CD4-positive, alpha-beta T cell (primary cell): ENCODE measurements at regions not wholly inside any gene's neighbourhood (a gene's known extent, or its start where the extent isn't known, plus 50 kb on each side); places are given as distances from the start of the nearest gene placed in this dataset.
"Not testable (repeated sequence)": the region's sequence is repeated elsewhere in the genome, so short reads cannot be mapped to it uniquely, and the experiment has no call there.

ENCODE experiments used
- ATAC-seq: fragments of 200-7000 bp; cut with Tn5 transposase; one replicate; pipeline ENCODE4 v1.10.0; 2022; ENCODE audit warnings: mild to moderate bottlenecking; ENCODE audit not compliant: poor library complexity
- CTCF ChIA-PET: fragments of 350-600 bp; sonication (Branson Sonifier 250); formaldehyde crosslinking; loops from one replicate; lab custom pipeline; 2021; ENCODE audit warnings: antibody characterized with exemption, inconsistent platforms; lab: Charles Lee
- POLR2A ChIA-PET: fragments of 350-600 bp; sonication (Branson Sonifier 250); formaldehyde crosslinking; loops from one replicate; lab custom pipeline; 2021; ENCODE audit warnings: antibody characterized with exemption, inconsistent platforms; lab: Charles Lee
- DNase-seq, 14 experiments: peaks; one replicate each; pipeline ENCODE4 v3.0.0-alpha.2; 2013 to 2020; ENCODE audit warnings: mixed read lengths in 2 of 14
- H3K27ac ChIP-seq, 2 donors: one replicate each; pipeline versions ENCODE4 v1.5.1 to v1.7.0; 2013; ENCODE audit warnings: low read length in 2 of 2, low read depth in 1 of 2, mild to moderate bottlenecking in 1 of 2
- H3K27me3 ChIP-seq, 2 experiments: 1 replicate in 1 of 2; 2 replicates in 1 of 2; pipeline versions ENCODE4 v1.6.1 to v1.7.0; 2013; ENCODE audit warnings: low read length in 2 of 2, control low read depth in 1 of 2, mild to moderate bottlenecking in 1 of 2, moderate library complexity in 1 of 2; ENCODE audit not compliant: insufficient read depth in 2 of 2, control insufficient read depth in 1 of 2
- H3K36me3 ChIP-seq: one replicate; pipeline ENCODE4 v1.6.1; 2013; ENCODE audit warnings: low read length, control low read depth; ENCODE audit not compliant: insufficient read depth
- H3K4me1 ChIP-seq: one replicate; pipeline ENCODE4 v1.6.1; 2013; ENCODE audit warnings: low read length, control low read depth; ENCODE audit not compliant: insufficient read depth
- H3K4me3 ChIP-seq: one replicate; pipeline ENCODE4 v1.5.1; 2013; ENCODE audit warnings: mild to moderate bottlenecking, low read length, moderate library complexity
- H3K9me3 ChIP-seq, 2 experiments: 1 replicate in 1 of 2; 2 replicates in 1 of 2; pipeline versions ENCODE4 v1.6.1 to v1.7.0; 2013; ENCODE audit warnings: low read length in 2 of 2, mild to moderate bottlenecking in 2 of 2, control low read depth in 1 of 2, moderate library complexity in 1 of 2; ENCODE audit not compliant: control insufficient read depth in 1 of 2, insufficient read depth in 1 of 2
- H3K27ac Mint-ChIP-seq: one replicate; pipeline ENCODE4 v1.8.0; 2020; ENCODE audit warnings: mixed read lengths
- H3K27me3 Mint-ChIP-seq: one replicate; pipeline ENCODE4 v1.8.0; 2021; ENCODE audit warnings: mixed read lengths
- H3K36me3 Mint-ChIP-seq: one replicate; pipeline ENCODE4 v1.8.0; 2021; ENCODE audit warnings: low read depth, mixed read lengths
- H3K4me1 Mint-ChIP-seq: one replicate; pipeline ENCODE4 v1.8.0; 2021; ENCODE audit warnings: low read depth, mixed read lengths
- H3K4me3 Mint-ChIP-seq: one replicate; pipeline ENCODE4 v1.8.0; 2020; ENCODE audit warnings: mild to moderate bottlenecking, mixed read lengths
- H3K9me3 Mint-ChIP-seq: one replicate; pipeline ENCODE4 v1.8.0; 2020; ENCODE audit warnings: mixed read lengths
- intact Hi-C, 2 experiments: fragments of 100-400 bp; cut with DNase I in 1 of 2; cut with micrococcal nuclease in 1 of 2; formaldehyde crosslinking; loops; one replicate each; pipeline versions ENCODE4 v1.15.1 to v1.9.0; 2023 to 2025; cut with DNase I, micrococcal nuclease
- TF ChIP-seq, protein P1 (sequence below): fragments of 200-600 bp; IDR thresholded peaks from one replicate; pipeline ENCODE4 v1.8.0; 2022; ENCODE audit warnings: antibody characterized with exemption, mild to moderate bottlenecking

DNA sequence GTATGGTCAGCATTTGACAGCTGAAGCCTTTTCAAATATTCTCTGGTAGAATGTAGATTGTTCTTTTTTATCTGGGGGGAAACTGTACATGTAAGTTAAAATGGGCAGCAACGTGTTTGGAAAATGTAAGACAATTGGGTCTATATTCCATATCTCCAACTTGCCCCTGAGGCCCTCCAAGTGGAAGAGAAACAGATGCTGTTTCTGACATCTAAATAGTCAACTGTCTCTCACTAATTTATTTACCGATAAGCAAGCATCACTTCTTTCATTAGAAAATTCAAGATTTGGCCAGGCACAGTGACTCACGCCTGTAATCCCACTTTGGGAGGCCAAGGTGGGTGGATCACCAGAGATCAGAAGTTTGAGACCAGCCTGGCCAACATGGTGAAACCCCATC lies 120.2 kb upstream of the TBCA start:
- DNase-seq = no peak
- Mint-ChIP-seq H3K27ac (no peak overlapping the region), H3K4me3 (no peak overlapping the region), H3K27me3 (no peaks in the 10 kb centered on the region), H3K4me1 (no peaks in the 10 kb centered on the region), H3K9me3 (no peaks in the 10 kb centered on the region), H3K36me3 (no peaks in the 10 kb centered on the region)
- Histone ChIP-seq H3K36me3 (no peaks in the 10 kb centered on the region), H3K4me3 (no peak overlapping the region), H3K9me3 (no peaks in the 10 kb centered on the region), H3K4me1 (no peaks in the 10 kb centered on the region), H3K27ac (no peak overlapping the region), H3K27me3 (no peaks in the 10 kb centered on the region)
- ChIA-PET CTCF (no interaction called here), POLR2A (no interaction called here)
- TF ChIP-seq, protein P1, sequence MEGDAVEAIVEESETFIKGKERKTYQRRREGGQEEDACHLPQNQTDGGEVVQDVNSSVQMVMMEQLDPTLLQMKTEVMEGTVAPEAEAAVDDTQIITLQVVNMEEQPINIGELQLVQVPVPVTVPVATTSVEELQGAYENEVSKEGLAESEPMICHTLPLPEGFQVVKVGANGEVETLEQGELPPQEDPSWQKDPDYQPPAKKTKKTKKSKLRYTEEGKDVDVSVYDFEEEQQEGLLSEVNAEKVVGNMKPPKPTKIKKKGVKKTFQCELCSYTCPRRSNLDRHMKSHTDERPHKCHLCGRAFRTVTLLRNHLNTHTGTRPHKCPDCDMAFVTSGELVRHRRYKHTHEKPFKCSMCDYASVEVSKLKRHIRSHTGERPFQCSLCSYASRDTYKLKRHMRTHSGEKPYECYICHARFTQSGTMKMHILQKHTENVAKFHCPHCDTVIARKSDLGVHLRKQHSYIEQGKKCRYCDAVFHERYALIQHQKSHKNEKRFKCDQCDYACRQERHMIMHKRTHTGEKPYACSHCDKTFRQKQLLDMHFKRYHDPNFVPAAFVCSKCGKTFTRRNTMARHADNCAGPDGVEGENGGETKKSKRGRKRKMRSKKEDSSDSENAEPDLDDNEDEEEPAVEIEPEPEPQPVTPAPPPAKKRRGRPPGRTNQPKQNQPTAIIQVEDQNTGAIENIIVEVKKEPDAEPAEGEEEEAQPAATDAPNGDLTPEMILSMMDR = no peak
- intact Hi-C loops = no loop called here
- ATAC-seq = no peak

DNA sequence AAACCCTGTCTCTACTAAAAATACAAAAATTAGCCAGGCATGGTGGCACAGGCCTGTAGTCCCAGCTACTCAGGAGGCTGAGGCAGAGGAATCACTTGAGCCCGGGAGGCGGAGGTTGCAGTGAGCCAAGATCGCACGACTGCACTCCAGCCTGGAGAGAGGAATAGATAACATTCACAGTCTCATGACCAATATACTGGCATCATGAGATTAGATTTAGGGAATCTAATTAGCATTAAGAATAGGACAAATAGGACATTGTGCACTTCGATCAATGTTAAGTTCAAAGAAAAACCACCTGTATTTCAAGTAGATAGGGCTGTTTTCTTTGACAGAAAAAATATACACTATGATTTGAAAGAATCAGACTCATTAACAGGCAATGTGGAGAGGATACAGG lies 118.0 kb upstream of the TBCA start:
- H3K36me3 Mint-ChIP-seq, H3K27ac Mint-ChIP-seq, H3K27me3 ChIP-seq, H3K4me1 ChIP-seq, H3K27me3 Mint-ChIP-seq, POLR2A ChIA-PET, H3K27ac ChIP-seq, H3K9me3 ChIP-seq, H3K4me3 ChIP-seq, ATAC-seq, H3K9me3 Mint-ChIP-seq, H3K4me3 Mint-ChIP-seq, DNase-seq, CTCF ChIA-PET, H3K36me3 ChIP-seq, H3K4me1 Mint-ChIP-seq, intact Hi-C loops: not testable (repeated sequence)

DNA sequence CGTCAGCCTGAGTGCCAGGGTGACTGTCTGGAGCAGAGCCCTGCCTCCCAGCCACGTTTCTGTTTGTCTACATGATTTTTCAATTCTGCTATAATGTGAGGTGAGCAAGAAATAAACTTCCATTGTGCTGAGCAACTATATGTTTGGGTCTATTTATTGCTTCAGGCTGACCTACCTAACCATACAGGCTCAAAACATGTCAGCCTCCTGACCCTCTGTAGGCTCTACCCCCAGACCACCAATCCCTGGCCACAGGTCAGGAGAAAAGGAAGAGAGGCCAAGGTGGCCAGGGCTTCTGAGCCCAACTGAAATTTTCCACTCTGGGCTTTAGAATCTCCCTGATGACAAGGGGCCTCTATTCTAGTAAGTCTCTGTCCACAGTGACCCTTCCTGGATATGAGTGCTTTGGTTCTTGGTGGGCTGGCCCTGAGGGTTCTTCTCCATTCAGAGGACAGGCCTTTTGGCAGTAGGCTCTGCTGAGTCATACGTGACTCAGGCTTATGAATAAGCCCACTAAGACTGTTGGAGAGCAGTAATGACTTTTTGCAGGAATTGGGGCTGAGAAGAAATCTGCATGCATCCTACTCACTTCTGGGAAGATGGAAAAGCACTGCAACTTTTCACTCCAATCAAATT lies 117.2 kb upstream of the TBCA start:
- intact Hi-C loops = no loop called here
- peak in 1 of 14 experiments; percentile 28 for DNase-seq
- Histone ChIP-seq H3K36me3 (no peaks in the 10 kb centered on the region), H3K27ac (no peak overlapping the region), H3K9me3 (no peaks in the 10 kb centered on the region), H3K4me3 (no peak overlapping the region), H3K4me1 (no peaks in the 10 kb centered on the region), H3K27me3 (no peaks in the 10 kb centered on the region)
- no peak overlapping the region for H3K27ac Mint-ChIP-seq
- H3K4me3 Mint-ChIP-seq = no peak overlapping the region
- no peaks in the 10 kb centered on the region for H3K27me3 Mint-ChIP-seq
- no peaks in the 10 kb centered on the region for H3K36me3 Mint-ChIP-seq
- ChIA-PET POLR2A (no interaction called here), CTCF (no interaction called here)
- ATAC-seq = no peak
- no peaks in the 10 kb centered on the region for H3K4me1 Mint-ChIP-seq
- TF ChIP-seq, protein P1 = no peak
- no peaks in the 10 kb centered on the region for H3K9me3 Mint-ChIP-seq
